Muscle of leg (tissue), 3 donors: ENCODE measurements at regions not wholly inside any gene's neighbourhood (a gene's known extent, or its start where the extent isn't known, plus 50 kb on each side); places are given as distances from the start of the nearest gene placed in this dataset.
"Not testable (repeated sequence)": the region's sequence is repeated elsewhere in the genome, so short reads cannot be mapped to it uniquely, and the experiment has no call there.

Experiments used
- DNase-seq: peaks from one replicate; pipeline ENCODE4 v3.0.0; 2013
- H3K27ac ChIP-seq: one replicate; pipeline ENCODE4 v1.5.1; 2013; ENCODE audit warnings: mild to moderate bottlenecking, low read length, control low read depth
- H3K27me3 ChIP-seq: one replicate; pipeline ENCODE4 v1.6.1; 2013; ENCODE audit warnings: low read length; ENCODE audit not compliant: control insufficient read depth, insufficient read depth
- H3K36me3 ChIP-seq: one replicate; pipeline ENCODE4 v1.6.1; 2013; ENCODE audit warnings: low read length; ENCODE audit not compliant: control insufficient read depth, insufficient read depth
- H3K4me1 ChIP-seq: one replicate; pipeline ENCODE4 v1.6.1; 2013; ENCODE audit warnings: low read length; ENCODE audit not compliant: control insufficient read depth, insufficient read depth
- H3K4me3 ChIP-seq: one replicate; pipeline ENCODE4 v1.5.1; 2013; ENCODE audit warnings: low read length, control low read depth
- H3K9me3 ChIP-seq: replicated peaks from 2 replicates; pipeline ENCODE4 v1.6.1; 2013; ENCODE audit warnings: low read depth, low read length; ENCODE audit not compliant: control insufficient read depth
- WGBS: methylation state at CpG from one replicate; pipeline ENCODE4 v1.1.5; 2013; ENCODE audit warnings: missing lambda C conversion rate; ENCODE audit not compliant: insufficient coverage; 5-methylcytosine and 5-hydroxymethylcytosine counted together

- H3K27me3 ChIP-seq, result peaks cover 4% of the 10 kb centered on the region
- no peak overlapping the region for H3K27ac ChIP-seq
- H3K4me3 ChIP-seq, result no peak overlapping the region
- peaks cover 2% of the 10 kb centered on the region for H3K9me3 ChIP-seq
- no peak for DNase-seq
- 100% methylated on average over 1 of the region's 1 CpG for WGBS
- no peaks in the 10 kb centered on the region for H3K4me1 ChIP-seq
- no peaks in the 10 kb centered on the region for H3K36me3 ChIP-seq
These were observed 103.8 kb upstream of the LANCL2 start for GRCh38 chr7:55261386-55261770.

GRCh38 chr7:55265328-55265727 is 99.8 kb upstream of the LANCL2 start:
- H3K4me1 ChIP-seq, H3K27ac ChIP-seq, H3K36me3 ChIP-seq, H3K4me3 ChIP-seq, H3K27me3 ChIP-seq, DNase-seq, H3K9me3 ChIP-seq: not testable (repeated sequence)
- 87% methylated on average over 6 of the region's 8 CpGs for WGBS

- no peak overlapping the region for H3K27ac ChIP-seq
- peaks cover 2% of the 10 kb centered on the region for H3K9me3 ChIP-seq
- DNase-seq, result no peak
- WGBS, result 75% methylated on average over 2 of the region's 8 CpGs
- no peaks in the 10 kb centered on the region for H3K27me3 ChIP-seq
- H3K4me3 ChIP-seq, result no peak overlapping the region
- H3K36me3 ChIP-seq, result no peaks in the 10 kb centered on the region
- H3K4me1 ChIP-seq, result no peaks in the 10 kb centered on the region
These were observed 99.1 kb upstream of the LANCL2 start for GRCh38 chr7:55265836-55266642.

- Histone ChIP-seq H3K27ac (no peak overlapping the region), H3K9me3 (no peaks in the 10 kb centered on the region), H3K4me1 (no peaks in the 10 kb centered on the region), H3K36me3 (no peaks in the 10 kb centered on the region), H3K4me3 (no peak overlapping the region), H3K27me3 (no peaks in the 10 kb centered on the region)
- no peak for DNase-seq
- 82% methylated on average over 6 of the region's 8 CpGs for WGBS
These were observed 94.0 kb upstream of the LANCL2 start for GRCh38 chr7:55271069-55271626.

- no peak for DNase-seq
- Histone ChIP-seq H3K27me3 (no peaks in the 10 kb centered on the region), H3K4me3 (no peak overlapping the region), H3K36me3 (no peaks in the 10 kb centered on the region), H3K27ac (no peak overlapping the region), H3K9me3 (no peaks in the 10 kb centered on the region), H3K4me1 (no peaks in the 10 kb centered on the region)
- 65% methylated on average over 7 of the region's 7 CpGs for WGBS
These were observed 93.5 kb upstream of the LANCL2 start for GRCh38 chr7:55271661-55272060.

- no peaks in the 10 kb centered on the region for H3K4me1 ChIP-seq
- no peaks in the 10 kb centered on the region for H3K36me3 ChIP-seq
- no peak overlapping the region for H3K27ac ChIP-seq
- no peaks in the 10 kb centered on the region for H3K9me3 ChIP-seq
- DNase-seq, result no peak
- H3K27me3 ChIP-seq, result no peaks in the 10 kb centered on the region
- WGBS, result 48% methylated on average over 4 of the region's 4 CpGs
- no peak overlapping the region for H3K4me3 ChIP-seq
These were observed 92.8 kb upstream of the LANCL2 start for GRCh38 chr7:55272328-55272727.

GRCh38 chr7:55273186-55273980 is 91.8 kb upstream of the LANCL2 start:
- DNase-seq, result no peak
- peaks cover 2% of the 10 kb centered on the region for H3K27me3 ChIP-seq
- no peak overlapping the region for H3K4me3 ChIP-seq
- H3K36me3 ChIP-seq, result no peaks in the 10 kb centered on the region
- H3K27ac ChIP-seq, result no peak overlapping the region
- 77% methylated on average over 14 of the region's 14 CpGs for WGBS
- no peaks in the 10 kb centered on the region for H3K9me3 ChIP-seq
- no peaks in the 10 kb centered on the region for H3K4me1 ChIP-seq

GRCh38 chr7:55274156-55274555 is 91.0 kb upstream of the LANCL2 start:
- Histone ChIP-seq H3K27ac (no peak overlapping the region), H3K4me1 (no peaks in the 10 kb centered on the region), H3K9me3 (no peaks in the 10 kb centered on the region), H3K27me3 (peaks cover 2% of the 10 kb centered on the region), H3K4me3 (no peak overlapping the region), H3K36me3 (no peaks in the 10 kb centered on the region)
- 66% methylated on average over 6 of the region's 6 CpGs for WGBS
- no peak for DNase-seq

- Histone ChIP-seq H3K9me3 (no peaks in the 10 kb centered on the region), H3K4me3 (no peak overlapping the region), H3K27me3 (peaks cover 2% of the 10 kb centered on the region), H3K36me3 (no peaks in the 10 kb centered on the region), H3K27ac (no peak overlapping the region), H3K4me1 (no peaks in the 10 kb centered on the region)
- 62% methylated on average over 7 of the region's 9 CpGs for WGBS
- no peak for DNase-seq
These were observed 89.6 kb upstream of the LANCL2 start for GRCh38 chr7:55275291-55276200.
